GM12878 (cell line): ENCODE measurements at regions not wholly inside any gene's neighbourhood (a gene's known extent, or its start where the extent isn't known, plus 50 kb on each side); places are given as distances from the start of the nearest gene placed in this dataset.

Experiments used
- ATAC-seq: fragments of 200-7000 bp; cut with Tn5 transposase; 3 replicates; pipeline ENCODE4 v1.9.1; 2020; ENCODE audit warnings: mild to moderate bottlenecking, moderate library complexity
- BruUV-seq: library from RNA; stranded (reverse); fragments of 400-500 nt; replicated peaks from 2 replicates; lab custom pipeline; 2021; lab: Mats Ljungman, UMichigan
- CTCF ChIA-PET: fragments of 300-600 bp; sonication (Branson Sonifier 250); formaldehyde crosslinking; extraction: SDS; loops from one replicate; lab custom pipeline; 2021; ENCODE audit warnings: inconsistent platforms; lab: Yijun Ruan, JAX
- POLR2A ChIA-PET: fragments of 350-600 bp; formaldehyde crosslinking; extraction: SDS; loops from one replicate; lab custom pipeline; 2021; ENCODE audit warnings: inconsistent platforms; lab: Charles Lee
- RAD21 ChIA-PET: fragments of 300-600 bp; sonication (Branson Sonifier 250); formaldehyde crosslinking; loops from one replicate; lab custom pipeline; 2023; ENCODE audit warnings: antibody characterized with exemption; ENCODE audit not compliant: unreplicated experiment; lab: Charles Lee
- SMC1A ChIA-PET: fragments of 300-600 bp; sonication (Branson Sonifier 250); formaldehyde crosslinking; loops from one replicate; lab custom pipeline; 2023; ENCODE audit not compliant: unreplicated experiment, uncharacterized antibody; lab: Charles Lee
- DNase-seq: peaks from one replicate; pipeline ENCODE4 v3.0.0-alpha.2; 2011; ENCODE audit warnings: low read depth, low spot score
- FAIRE-seq: peaks from 3 replicates; lab custom pipeline; 2011; peaks lifted over from hg19 to GRCh38; lab: Jason Lieb, UNC
- H2AFZ ChIP-seq: 2 replicates; pipeline ENCODE4 v1.6.0; 2011; ENCODE audit warnings: low read depth, low read length, control low read depth; ENCODE audit not compliant: control insufficient read depth
- H3K27ac ChIP-seq: 2 replicates; pipeline ENCODE4 v1.5.1; 2011; ENCODE audit warnings: control low read depth; ENCODE audit not compliant: control insufficient read depth, insufficient read depth
- H3K27me3 ChIP-seq, 2 experiments: replicated peaks in 1 of 2; 2 replicates each; pipeline versions ENCODE4 v1.6.0 to v1.6.1; 2011; ENCODE audit warnings: low read length in 1 of 2; ENCODE audit not compliant: control insufficient read depth in 2 of 2, insufficient read depth in 2 of 2
- H3K36me3 ChIP-seq, 2 experiments: 2 replicates each; pipeline ENCODE4 v1.5.1; 2011; ENCODE audit warnings: low read length in 1 of 2; ENCODE audit not compliant: control insufficient read depth in 2 of 2, insufficient read depth in 2 of 2
- H3K4me1 ChIP-seq: 2 replicates; pipeline ENCODE4 v1.6.1; 2011; ENCODE audit warnings: mild to moderate bottlenecking, low read length, moderate library complexity, mixed read lengths; ENCODE audit not compliant: control insufficient read depth, insufficient read depth
- H3K4me2 ChIP-seq: 2 replicates; pipeline ENCODE4 v1.6.0; 2011; ENCODE audit warnings: control low read depth; ENCODE audit not compliant: control insufficient read depth, insufficient read depth
- H3K4me3 ChIP-seq: fragments of 200-600 bp; sonication (generic); 2 replicates; pipeline ENCODE4 v1.5.1; 2016
- H3K79me2 ChIP-seq: 2 replicates; pipeline ENCODE4 v1.6.0; 2011; ENCODE audit warnings: low read length; ENCODE audit not compliant: control insufficient read depth, insufficient read depth
- H3K9ac ChIP-seq: 2 replicates; pipeline ENCODE4 v1.8.0; 2011; ENCODE audit warnings: low read length, control low read depth, mixed read lengths; ENCODE audit not compliant: control insufficient read depth, insufficient read depth
- H3K9me3 ChIP-seq: replicated peaks from 3 replicates; pipeline ENCODE4 v1.5.1; 2011; ENCODE audit warnings: mild to moderate bottlenecking, low read length; ENCODE audit not compliant: control insufficient read depth, insufficient read depth
- H4K20me1 ChIP-seq: 2 replicates; pipeline ENCODE4 v1.6.0; 2011; ENCODE audit not compliant: control insufficient read depth, insufficient read depth
- ATF3 ChIP-seq: IDR thresholded peaks from 2 replicates; pipeline ENCODE4 v1.6.1; 2011; ENCODE audit warnings: low read depth, mild to moderate bottlenecking, low read length, moderate library complexity, borderline replicate concordance; ENCODE audit errors: extremely low read depth
- EP300 ChIP-seq, 2 experiments: fragments of 150-350 bp in 1 of 2; IDR thresholded peaks; 2 replicates each; pipeline ENCODE4 v1.6.1; 2011 to 2012; ENCODE audit warnings: low read depth in 2 of 2, low read length in 2 of 2, borderline replicate concordance in 1 of 2, improper control_type of control experiment in 1 of 2, inconsistent platforms in 1 of 2; ENCODE audit not compliant: control insufficient read depth in 1 of 2
- GATAD2B ChIP-seq: fragments of 450-650 bp; conservative IDR thresholded peaks from 2 replicates; pipeline ENCODE4 v1.6.1; 2017; ENCODE audit warnings: low read depth, mild to moderate bottlenecking, moderate library complexity
- MEF2A ChIP-seq: IDR thresholded peaks from 2 replicates; pipeline ENCODE4 v1.6.1; 2011; ENCODE audit warnings: low read depth, mild to moderate bottlenecking, low read length, moderate library complexity; ENCODE audit not compliant: insufficient read depth
- NR2C1 ChIP-seq: fragments of 450-650 bp; IDR thresholded peaks from 2 replicates; pipeline ENCODE4 v1.6.1; 2017; ENCODE audit warnings: antibody characterized with exemption, mild to moderate bottlenecking, moderate library complexity
- PML ChIP-seq: IDR thresholded peaks from 2 replicates; pipeline ENCODE4 v1.6.1; 2012; ENCODE audit warnings: low read length, inconsistent platforms
- POLR2AphosphoS5 ChIP-seq: IDR thresholded peaks from 2 replicates; pipeline ENCODE4 v1.6.1; 2011; ENCODE audit warnings: mild to moderate bottlenecking, low read length, inconsistent platforms
- RELB ChIP-seq: fragments of 450-650 bp; IDR thresholded peaks from 2 replicates; pipeline ENCODE4 v1.6.1; 2017; ENCODE audit warnings: low read depth, mild to moderate bottlenecking, moderate library complexity
- WGBS: methylation state at CpG from one replicate; pipeline ENCODE4 v1.1.6; 2016; ENCODE audit warnings: low lambda C conversion rate; ENCODE audit not compliant: insufficient replicate concordance, insufficient coverage; ENCODE audit errors: missing lambda C conversion rate; 5-methylcytosine and 5-hydroxymethylcytosine counted together
- in situ Hi-C: fragments of 300-500 bp; cut with MboI; formaldehyde crosslinking; loops from 9 replicates; pipeline ENCODE4 v1.14.3; 2018; ENCODE audit warnings: mixed read lengths
- intact Hi-C: fragments of 100-400 bp; cut with micrococcal nuclease; formaldehyde crosslinking; loops from one replicate; pipeline ENCODE4 v1.14.2; 2022; ENCODE audit not compliant: unreplicated experiment

GRCh38 chr13:106859533-106859904, 291.6 kb upstream of the ARGLU1 start:
- H2AFZ ChIP-seq: no peak overlapping the region
- no peak overlapping the region for H3K9ac ChIP-seq
- ATAC-seq (no peak), DNase-seq (no peak), FAIRE-seq (no peak)
- SMC1A ChIA-PET: interaction anchor here (0.9 kb wide), 1 partner anchor 12 kb away, joined by 4 read pairs; no protein-coding TSS in a partner anchor
- no peaks in the 10 kb centered on the region; the same call in 2 of the 3 replicates for H3K9me3 ChIP-seq
- no peaks in the 10 kb centered on the region for H3K4me1 ChIP-seq
- H4K20me1 ChIP-seq: no peaks in the 10 kb centered on the region
- RAD21 ChIA-PET: no interaction called here
- no peak overlapping the region for H3K4me3 ChIP-seq
- WGBS: 40% methylated on average over 4 of the region's 4 CpGs
- no TSS peak for BruUV-seq
- POLR2A ChIA-PET: no interaction called here
- H3K27ac ChIP-seq: no peak overlapping the region
- in situ Hi-C loops: no loop called here
- CTCF ChIA-PET: no interaction called here
- no peak overlapping the region for H3K4me2 ChIP-seq
- TF ChIP-seq EP300 (IDR thresholded peaks at IDR 0.05; ENCODE audit: borderline replicate concordance in 1 of 2, control insufficient read depth in 1 of 2, low read depth in 2 of 2, low read length in 2 of 2): no peak
- TF ChIP-seq GATAD2B: no peak
- TF ChIP-seq POLR2AphosphoS5: no peak
- no peak for TF ChIP-seq PML
- no peak for TF ChIP-seq RELB
- TF ChIP-seq ATF3: no peak
- no peak for TF ChIP-seq NR2C1
- no peak for TF ChIP-seq MEF2A
- intact Hi-C loops: no loop called here
- H3K79me2 ChIP-seq: no peaks in the 10 kb centered on the region
- H3K36me3 ChIP-seq: no peaks in the 10 kb centered on the region
- H3K27me3 ChIP-seq: no peaks in the 10 kb centered on the region
